GM19438 (cell line): ENCODE measurements at regions not wholly inside any gene's neighbourhood (a gene's known extent, or its start where the extent isn't known, plus 50 kb on each side); places are given as distances from the start of the nearest gene placed in this dataset.
"Not testable (repeated sequence)": the region's sequence is repeated elsewhere in the genome, so short reads cannot be mapped to it uniquely, and the experiment has no call there.

Experiments used
- ATAC-seq: cut with Tn5 transposase; IDR thresholded peaks from one replicate; pipeline ENCODE4 v1.9.1; 2021; ENCODE audit warnings: low read depth; ENCODE audit not compliant: unreplicated experiment

DNA sequence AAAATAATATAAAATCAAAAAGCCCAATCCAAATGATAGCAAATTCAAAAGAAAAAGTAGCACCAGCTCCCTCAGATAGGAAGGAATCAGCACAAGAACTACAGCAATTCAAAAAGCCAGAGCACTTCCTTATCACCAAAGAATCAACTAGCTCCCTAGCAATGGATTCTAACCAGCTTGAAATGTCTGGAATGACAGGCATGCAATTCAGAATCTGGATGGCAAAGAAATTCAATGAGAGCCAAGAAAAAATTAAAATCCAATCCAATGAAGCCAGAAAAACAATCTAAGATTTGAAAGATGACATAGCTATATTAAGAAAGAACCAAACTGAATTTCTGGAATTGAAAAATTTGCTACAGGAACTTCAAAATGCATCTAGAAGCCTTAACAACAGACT is 1334.4 kb upstream of the ALCAM start:
- ATAC-seq: no peak

DNA sequence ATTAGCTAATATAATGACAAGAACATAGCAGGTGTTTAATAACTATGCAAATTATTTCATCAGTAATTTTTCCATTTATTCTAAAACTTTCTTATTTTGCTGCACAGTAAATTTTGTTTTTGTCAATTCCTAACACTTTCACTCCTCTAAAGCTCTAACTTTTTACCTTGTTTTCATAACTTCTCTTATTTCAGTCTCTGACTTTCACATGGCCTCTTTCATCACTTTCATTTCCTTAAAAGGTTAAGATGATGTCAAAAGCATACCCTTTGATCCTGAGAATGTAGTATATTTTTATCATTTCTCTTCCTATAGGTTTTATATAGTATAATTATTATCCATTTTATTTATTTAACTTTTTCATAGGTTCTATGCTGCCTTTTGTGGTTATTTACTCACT is 1325.8 kb upstream of the ALCAM start:
- ATAC-seq: peak; percentile 83

DNA sequence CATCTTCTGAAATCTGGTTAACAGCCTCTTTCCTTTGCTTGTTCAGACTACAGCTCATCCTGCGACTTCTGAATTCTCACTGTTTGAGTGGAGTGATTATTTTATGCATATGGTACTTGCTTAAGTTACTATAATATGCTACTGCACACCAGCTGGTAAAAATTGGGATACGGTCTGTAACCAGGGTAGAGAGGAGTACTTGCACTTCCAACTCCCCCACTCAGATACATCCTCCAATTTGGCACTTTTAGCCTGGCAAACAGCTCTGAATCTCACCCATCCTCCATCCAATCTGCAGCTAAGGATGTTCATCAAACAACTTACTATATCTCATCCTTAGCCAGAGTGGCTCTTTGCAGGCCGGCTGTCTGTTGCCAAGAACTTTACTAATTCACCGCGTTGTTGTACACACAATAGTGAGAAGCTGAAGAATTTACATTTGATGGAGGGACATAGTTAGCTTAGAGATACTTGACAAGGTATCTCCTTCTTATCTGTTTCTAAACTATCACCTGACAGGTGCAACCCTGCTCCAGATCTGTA is 1323.6 kb upstream of the ALCAM start:
- ATAC-seq: not testable (repeated sequence)

DNA sequence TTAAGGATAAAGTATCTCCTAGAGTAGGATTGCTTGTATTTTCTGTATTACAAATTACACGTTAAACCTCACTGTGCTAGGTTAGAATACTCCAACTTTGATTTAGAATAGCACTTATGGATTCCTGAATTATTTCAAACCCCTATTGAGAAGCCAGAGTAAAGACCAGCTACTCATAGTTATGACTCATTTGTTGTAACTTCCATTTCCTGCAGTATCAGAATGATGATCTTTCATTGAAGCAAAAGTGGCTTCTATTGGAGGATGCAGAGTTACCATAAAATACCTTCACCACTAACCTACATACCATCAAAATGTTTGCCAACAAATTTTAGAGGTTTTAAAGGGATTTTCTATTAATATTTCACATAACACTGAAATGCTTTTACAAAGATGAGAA is 1322.7 kb upstream of the ALCAM start:
- no peak for ATAC-seq

DNA sequence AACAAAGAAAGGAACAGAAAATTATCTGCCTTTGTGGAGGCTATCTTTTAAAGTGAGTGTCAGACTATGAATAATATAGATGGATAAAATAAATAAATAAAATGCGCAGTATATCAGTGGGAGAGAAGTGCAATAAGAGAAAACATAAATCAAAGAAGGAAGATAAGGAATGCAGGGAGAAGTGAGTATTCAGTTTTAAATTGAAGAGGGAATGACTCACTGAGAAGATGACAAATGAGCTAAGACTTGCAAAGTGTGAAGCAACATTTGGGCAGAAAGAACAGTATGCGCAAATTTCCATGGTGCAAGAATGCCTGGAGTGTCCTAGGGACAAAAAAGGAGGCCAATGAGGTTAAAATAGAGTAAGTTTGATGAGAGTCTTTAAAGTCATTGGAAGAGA is 1300.1 kb upstream of the ALCAM start:
- no peak for ATAC-seq

DNA sequence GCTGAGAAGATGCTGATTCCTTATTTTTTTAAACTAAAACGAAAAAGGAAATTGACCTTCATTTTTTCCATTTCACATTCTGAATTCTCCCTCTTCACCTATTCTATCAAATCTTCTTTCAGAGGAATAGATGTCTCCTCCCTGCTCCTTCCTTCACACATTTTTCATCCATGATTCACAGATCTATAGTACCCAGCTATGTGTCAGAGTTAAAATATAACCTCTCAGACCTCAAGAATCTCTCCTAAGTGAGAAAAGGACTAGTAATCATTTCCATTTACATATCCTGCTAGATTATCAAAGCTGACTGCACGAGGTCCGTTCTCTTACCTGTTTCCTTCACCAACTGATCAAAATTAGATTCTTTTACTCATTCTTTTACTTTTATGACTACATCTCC is 1297.6 kb upstream of the ALCAM start:
- no peak for ATAC-seq

DNA sequence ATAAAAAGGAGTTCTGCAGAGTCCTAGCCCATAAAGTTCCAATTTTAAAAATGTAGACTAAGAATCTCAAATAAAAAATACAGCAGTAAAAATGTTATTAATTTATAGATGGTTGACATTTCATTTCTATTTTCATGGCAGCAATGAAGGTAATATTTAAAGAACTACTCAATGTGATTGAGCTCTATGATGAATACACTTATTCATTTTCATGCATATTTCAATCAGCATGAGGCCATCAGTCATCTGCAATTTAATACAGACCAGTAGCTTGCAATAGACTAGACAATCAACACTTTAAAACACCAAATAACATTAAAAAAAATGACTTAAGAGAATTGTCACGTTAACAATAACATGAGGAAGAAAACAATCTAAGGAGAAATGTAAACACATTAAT is 1295.8 kb upstream of the ALCAM start:
- no peak for ATAC-seq

DNA sequence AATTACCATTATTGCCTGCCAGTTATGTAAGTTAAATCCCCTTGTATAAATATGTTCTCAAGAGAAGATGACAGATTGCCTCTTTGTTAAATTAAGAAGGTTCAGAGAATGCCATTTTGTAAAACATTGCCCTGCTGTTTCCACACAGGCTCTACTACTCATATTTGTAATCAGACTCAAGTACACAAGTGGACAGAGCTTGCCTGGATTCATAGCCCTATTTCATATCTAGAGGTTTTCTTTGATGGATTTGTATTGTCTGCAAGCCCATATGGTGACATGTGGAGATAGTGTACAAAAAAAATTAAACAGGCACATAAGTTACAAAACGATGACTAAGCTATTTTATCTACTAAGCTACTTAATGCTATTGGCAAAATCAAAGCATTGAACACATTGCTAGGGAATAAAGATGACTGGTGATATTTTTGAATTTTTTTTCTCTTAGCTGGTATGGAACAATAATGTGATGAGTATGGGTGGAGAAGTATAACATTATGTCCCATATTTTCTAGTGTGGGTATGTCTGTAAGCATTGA is 1286.6 kb upstream of the ALCAM start:
- no peak for ATAC-seq

DNA sequence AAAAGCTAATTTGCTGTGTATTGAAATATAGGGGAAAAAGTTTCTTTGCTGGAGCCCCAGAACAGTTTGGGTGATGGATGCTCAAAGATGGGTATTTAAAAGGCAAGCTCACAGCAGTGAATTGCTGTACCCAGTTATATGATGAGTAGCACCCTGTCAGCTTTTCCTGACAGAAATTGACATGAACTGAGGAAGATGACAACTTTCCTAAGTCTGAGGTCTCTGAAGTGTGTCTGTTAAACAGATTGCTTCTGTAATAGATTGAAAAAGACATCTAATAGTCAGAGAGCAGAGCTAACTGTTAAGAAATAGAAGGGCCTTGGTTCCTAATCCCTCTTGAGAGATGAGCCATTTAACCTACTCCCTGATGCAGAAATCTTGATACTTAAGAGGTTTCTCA is 1278.0 kb upstream of the ALCAM start:
- ATAC-seq: no peak

DNA sequence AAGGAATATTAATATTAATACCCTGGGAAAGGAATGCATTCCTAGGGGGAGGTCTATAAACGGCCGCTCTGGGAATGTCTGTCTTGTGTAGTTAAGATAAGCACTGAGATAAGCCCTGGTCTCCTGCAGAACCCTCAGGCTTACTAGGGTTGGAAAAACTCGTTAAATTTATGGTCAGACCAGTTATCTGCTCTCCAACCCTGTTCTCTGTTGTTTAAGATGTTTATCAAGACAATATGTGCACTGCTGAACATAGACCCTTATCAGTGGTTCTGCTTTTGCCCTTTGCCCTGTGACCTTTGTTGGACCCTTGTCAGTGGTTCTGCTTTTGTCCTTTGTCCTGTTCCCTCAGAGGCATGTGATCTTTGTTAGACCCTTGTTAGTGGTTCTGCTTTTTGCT is 1276.7 kb upstream of the ALCAM start:
- not testable (repeated sequence) for ATAC-seq

DNA sequence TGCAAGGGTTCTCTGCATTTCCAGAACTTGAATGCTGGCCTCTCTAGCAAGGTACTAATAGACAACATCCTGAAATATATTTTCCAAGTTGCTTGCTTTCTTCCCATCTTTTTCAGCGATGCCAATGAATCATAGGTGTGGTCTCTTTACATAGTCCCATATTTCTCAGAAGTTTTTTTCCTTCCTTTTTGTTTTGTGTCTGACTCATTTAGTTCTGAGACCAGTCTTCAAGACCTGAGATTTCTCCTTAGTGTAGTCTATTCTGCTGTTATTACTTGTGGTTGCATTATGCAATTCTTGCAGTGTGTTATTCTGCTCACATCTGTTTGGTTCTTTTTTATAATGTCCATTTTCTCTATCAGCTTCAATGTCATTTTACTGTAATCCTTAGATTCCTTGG is 1265.0 kb upstream of the ALCAM start:
- no peak for ATAC-seq

DNA sequence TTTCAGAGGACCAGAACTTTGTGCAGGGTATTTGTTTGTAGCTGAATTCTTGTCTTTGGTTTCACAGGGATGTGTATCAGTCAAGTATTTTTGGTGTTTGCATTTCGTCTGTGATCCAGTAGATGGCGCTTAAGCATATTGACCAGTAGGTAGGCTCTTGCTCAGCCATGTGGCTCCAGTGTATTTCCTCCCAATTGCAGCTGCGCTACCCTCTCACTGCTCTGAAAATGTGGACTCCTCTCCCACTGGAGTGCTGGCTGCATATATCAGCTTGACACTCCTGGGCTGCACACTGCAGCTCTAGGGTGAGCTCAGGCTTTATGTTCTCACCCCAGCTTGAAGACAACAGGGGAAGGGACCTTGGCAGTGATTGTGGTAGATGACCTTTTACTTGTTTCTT is 1264.3 kb upstream of the ALCAM start:
- ATAC-seq: peak; percentile 91

DNA sequence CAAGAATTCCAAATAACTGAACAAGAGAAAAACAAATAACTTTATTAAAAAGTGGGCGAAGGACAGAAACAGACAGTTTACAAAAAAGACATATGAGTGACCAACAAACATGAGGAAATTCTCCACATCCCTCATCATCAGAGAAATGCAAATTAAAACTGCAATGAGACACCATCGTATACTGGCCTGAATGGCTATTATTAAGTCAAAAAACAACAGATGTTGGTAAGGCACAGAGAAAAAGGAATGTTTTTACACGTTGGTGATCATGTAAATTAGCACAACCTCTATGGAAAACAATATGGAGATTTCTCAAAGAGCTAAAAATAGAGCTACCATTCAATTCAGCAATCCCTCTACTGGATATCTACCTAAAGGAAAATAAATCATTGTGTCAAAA is 1260.4 kb upstream of the ALCAM start:
- ATAC-seq: no peak

DNA sequence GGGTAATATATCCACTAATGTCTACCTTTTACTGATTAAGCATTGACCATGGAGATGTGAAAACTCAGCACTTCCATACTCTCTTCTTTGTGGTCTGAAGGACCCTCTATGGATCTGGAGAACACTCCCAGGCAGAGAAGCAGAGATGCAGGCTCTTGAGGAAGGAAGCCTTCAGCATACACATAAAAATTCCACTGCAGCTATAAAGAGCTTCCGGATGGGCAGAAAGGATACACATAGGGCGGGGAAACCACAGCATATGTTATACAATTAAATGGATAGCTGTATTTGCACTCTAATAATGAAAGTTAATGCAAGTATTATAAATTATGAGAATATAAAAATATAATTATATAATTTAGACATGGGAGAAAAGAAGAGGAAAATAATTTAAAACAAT is 1258.2 kb upstream of the ALCAM start:
- no peak for ATAC-seq

DNA sequence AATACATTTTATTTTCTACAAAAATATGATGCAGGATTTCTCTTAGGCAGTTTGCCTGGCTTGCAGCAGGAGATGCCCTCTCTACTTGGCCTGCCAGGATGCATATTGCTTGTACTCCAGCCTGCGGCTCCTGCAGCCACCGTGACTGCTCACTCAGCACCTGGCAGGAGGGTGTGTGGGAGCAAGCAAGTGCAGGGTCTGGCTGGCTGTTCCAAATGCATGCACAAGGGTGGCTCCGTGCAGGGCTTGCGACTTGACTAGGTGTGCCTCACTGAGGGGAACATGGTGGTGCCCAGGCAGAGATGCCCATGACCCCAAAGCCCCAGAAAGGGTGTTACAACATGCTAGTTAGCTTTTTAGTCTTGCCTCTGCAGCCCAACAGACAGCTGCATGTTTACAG is 1240.2 kb upstream of the ALCAM start:
- ATAC-seq: no peak

DNA sequence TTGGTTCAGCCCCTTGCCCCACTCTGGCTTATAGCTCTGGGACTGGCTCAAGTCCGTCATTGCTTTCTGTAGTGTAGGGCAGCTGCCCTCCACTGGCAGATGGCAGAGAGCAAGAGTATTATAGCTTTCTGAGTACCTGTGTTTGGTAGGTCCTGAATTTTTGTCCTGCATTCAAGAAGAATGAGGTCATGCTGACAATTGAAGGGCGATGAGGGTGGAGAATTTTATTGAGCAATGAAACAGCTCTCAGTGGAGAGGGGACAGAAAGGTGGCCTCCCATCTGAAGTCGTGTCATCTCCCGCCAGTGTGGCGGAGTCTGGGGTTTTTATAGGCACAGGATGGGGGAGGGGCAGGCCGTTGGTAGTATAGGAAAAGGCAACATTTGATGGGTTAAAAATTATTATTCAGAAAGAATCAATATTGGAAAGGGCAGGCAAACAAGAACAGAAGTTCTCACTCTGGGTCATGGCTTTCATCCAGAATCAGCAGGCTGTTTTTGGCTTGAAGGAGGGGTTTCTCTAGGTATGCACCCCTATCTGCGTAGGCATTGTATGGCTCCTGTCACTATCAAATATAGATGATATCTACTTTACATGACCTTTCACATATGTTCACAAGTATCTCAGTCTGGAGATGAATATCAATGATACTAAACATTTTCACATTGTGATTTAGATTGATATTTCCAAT is 1239.7 kb upstream of the ALCAM start:
- no peak for ATAC-seq

DNA sequence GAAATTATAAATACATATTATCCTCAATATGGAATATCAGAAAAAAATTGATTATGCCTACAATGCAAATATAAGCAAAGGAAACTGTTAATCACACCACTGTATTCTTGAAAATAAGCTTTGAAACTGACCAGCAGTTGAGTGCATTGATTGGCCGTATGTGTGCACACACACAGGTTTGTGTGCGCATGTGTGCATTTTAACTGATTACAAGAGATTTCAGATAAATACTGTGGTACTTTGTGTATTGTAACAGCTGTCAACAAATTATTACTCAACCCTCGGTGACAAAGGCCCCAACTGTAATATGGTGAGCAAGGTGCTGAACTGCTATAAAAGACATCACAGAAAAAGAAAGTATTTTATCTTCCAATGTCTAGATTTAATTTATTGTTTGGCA is 1238.9 kb upstream of the ALCAM start:
- ATAC-seq: no peak

DNA sequence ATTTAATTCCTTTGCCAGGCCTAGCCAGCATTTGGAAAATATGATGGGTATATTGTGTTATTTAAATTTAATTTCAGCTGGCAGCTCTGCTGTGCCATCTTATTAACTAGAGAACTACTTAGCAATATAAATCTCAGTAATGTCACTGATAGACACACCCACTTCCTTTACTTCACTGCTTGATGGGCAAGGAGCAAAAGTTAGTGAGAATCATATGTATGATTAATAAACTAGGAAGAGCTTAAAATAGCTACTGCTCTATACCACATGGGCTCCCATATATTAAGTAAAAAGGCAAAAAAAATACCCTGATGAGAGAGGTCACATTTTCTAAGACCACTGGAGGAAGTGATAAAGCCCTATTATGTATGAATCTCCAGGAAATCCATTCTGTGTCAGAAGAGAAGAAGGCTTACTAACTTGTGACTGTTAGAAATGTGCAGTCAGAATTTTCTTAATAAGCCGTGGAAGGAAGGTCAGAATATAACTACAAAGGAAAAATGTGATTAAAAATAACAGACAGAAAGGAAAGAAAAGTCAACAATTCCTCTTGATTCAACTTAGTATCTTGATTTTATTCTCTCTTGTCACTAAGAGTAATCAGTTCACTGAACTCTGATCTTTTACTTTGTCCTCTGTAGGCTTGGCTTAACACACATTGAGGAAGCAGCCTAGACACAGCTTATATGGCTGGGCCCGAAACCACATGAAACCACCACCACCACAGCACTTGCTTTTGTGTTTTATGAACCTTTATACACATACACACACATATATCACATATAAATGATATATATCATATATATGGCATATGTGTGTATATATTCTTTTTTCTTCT is 1233.9 kb upstream of the ALCAM start:
- no peak for ATAC-seq

DNA sequence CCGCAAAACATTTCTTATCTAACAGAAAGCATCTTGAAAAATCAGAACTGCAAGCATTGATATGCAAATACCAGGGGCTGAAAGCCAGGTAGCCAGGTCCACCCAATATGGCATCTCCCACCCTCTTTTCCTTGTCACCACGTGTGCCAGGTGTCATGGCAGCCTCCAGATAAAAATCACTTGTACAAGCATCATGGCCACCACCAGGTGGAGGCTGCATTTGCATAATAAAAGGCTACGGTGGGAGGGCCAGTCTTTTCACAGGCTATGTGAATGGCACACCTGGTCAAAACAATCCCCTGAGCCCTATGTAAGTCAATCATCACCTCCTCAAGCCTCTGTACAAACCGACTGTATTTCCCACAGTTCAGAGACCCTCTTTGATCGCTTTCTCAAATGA is 1233.1 kb upstream of the ALCAM start:
- no peak for ATAC-seq

DNA sequence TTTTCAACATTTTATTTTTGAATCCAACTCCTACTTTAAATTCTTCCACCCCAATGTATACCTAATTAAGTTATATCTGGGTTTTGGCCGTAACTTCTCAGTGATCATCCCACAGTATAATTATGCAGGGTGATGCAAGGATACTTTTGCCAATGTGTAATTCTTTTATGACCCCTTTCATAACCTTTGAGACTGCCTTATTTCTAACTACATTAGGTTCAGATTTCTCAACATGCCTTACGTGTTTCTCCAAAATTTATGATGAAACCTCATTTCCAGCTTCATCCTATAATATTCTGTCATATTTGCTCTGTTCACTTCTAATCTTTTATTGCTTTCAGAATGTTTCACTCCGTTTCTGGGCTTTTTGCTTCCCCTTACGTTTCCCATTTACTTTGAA is 1229.6 kb upstream of the ALCAM start:
- no peak for ATAC-seq

DNA sequence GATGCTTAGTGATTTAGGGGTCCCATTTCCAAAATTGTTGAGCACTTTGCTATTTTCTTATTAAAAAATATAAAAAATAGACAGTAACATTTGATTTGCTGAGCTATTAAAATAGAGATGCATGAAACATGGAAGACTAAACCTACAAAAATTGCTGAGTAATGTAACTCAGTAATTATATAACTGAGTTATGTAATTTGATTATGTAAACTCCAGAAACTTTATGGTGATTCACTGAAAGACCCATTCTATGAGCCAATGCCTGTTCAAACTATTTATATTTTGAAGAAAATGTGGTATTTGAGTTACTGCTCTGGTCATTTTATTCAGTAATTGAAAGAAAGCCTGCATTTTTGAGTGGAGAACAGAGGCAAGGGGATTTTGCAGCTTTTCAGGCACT is 1221.5 kb upstream of the ALCAM start:
- ATAC-seq: no peak

DNA sequence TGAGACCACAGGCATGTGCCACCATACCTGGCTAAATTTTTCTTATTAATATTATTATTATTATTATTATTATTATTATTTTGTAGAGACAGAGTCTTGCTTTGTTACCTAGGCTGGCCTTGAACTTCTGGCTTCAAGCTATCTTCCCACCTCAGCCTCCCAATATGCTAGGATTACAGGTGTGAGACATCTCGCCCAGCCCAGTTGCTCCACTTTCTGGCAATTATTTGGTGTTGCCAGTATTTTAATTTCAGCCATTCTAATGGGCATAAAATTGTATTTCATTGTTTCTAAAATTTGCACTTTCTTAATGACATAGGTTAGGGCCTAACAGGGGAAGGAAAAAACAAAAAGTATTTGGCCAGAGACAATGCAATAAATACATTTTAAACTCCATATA is 1217.6 kb upstream of the ALCAM start:
- no peak for ATAC-seq
